ENCODE measurements at regions not wholly inside any gene's neighbourhood (a gene's known extent, or its start where the extent isn't known, plus 50 kb on each side); places are given as distances from the start of the nearest gene placed in this dataset.

- no peak overlapping the region for H3K23ac ChIP-seq (ENCODE audit: low read depth, low read length)
- POLR2A ChIA-PET (ENCODE audit: unreplicated experiment): no interaction called here
- H2BK120ac ChIP-seq (ENCODE audit: low read depth, low read length): no peak overlapping the region
- H3K27me3 ChIP-seq (ENCODE audit: control insufficient read depth, insufficient read depth, low read length): no peaks in the 10 kb centered on the region
- no peak overlapping the region for H3K18ac ChIP-seq (ENCODE audit: low read depth, low read length)
- H3K9me3 ChIP-seq (ENCODE audit: control insufficient read depth, insufficient read depth, low read length): no peaks in the 10 kb centered on the region
- H3K27ac ChIP-seq (ENCODE audit: insufficient read depth, low read length): no peak overlapping the region
- H4K91ac ChIP-seq (ENCODE audit: insufficient read depth, low read depth, low read length): no peak overlapping the region
- ATAC-seq (ENCODE audit: low read depth) (no peak), DNase-seq (no peak)
- dilution Hi-C loops (cut with HindIII; ENCODE audit: low sequenced_read_pairs, unreplicated experiment): no loop called here
- BruUV-seq (replicated peaks): no TSS peak
- H4K20me1 ChIP-seq (ENCODE audit: insufficient read depth, low read length): no peaks in the 10 kb centered on the region
- no peak overlapping the region for H2AFZ ChIP-seq (replicated peaks; ENCODE audit: low read length, poor library complexity)
- CTCF ChIA-PET: no interaction called here
- no peak overlapping the region for H4K8ac ChIP-seq (ENCODE audit: low read depth in 2 of 2, low read length in 2 of 2)
- H2BK5ac ChIP-seq (ENCODE audit: low read depth, low read length, poor library complexity, severe bottlenecking): no peak overlapping the region
- H2AK5ac ChIP-seq (ENCODE audit: low read depth, low read length): no peak overlapping the region
- no peak overlapping the region for H2AK9ac ChIP-seq (replicated peaks; ENCODE audit: low read depth, low read length, poor library complexity)
- no peak overlapping the region for H3K14ac ChIP-seq (replicated peaks; ENCODE audit: low read depth, low read length)
- no peak overlapping the region for H3K4ac ChIP-seq (ENCODE audit: low read depth, low read length)
- no peaks in the 10 kb centered on the region for H3K9me1 ChIP-seq (ENCODE audit: insufficient read depth, low read length)
- intact Hi-C loops (cut with micrococcal nuclease): no loop called here
- no peak overlapping the region for H3K4me2 ChIP-seq (ENCODE audit: low read depth, low read length)
- no peak overlapping the region for H3K4me3 ChIP-seq (ENCODE audit: insufficient read depth, low read depth, low read length)
- H3K56ac ChIP-seq (ENCODE audit: extremely low read depth, insufficient read depth, low read length): no peak overlapping the region
- no peaks in the 10 kb centered on the region for H3K36me3 ChIP-seq (ENCODE audit: control insufficient read depth, insufficient read depth, low read length)
- in situ Hi-C loops (cut with MboI; ENCODE audit: low sequenced_read_pairs): no loop called here
- H3K79me1 ChIP-seq (ENCODE audit: low read depth in 1 of 2, low read length in 2 of 2): no peaks in the 10 kb centered on the region
- WGBS, 2 experiments (ENCODE audit: extremely low coverage in 2 of 2, insufficient read length in 1 of 2): no CpG with 5 or more reads among the region's 1 CpG
- no peak overlapping the region for H2BK15ac ChIP-seq (ENCODE audit: low read depth, low read length)
- no peaks in the 10 kb centered on the region for H3K4me1 ChIP-seq (ENCODE audit: control insufficient read depth, insufficient read depth, low read length)
- H3K9ac ChIP-seq (ENCODE audit: low read depth, low read length): no peak overlapping the region
- H2BK20ac ChIP-seq (ENCODE audit: low read depth, low read length): no peak overlapping the region
- TF ChIP-seq CEBPB (IDR thresholded peaks at IDR 0.05; ENCODE audit: low read depth, low read length) (no peak), USF2 (IDR thresholded peaks at IDR 0.05; ENCODE audit: low read depth, low read length) (no peak), MXI1 (IDR thresholded peaks at IDR 0.05; ENCODE audit: borderline replicate concordance, low read depth, low read length) (no peak), MAZ (IDR thresholded peaks at IDR 0.05; ENCODE audit: borderline replicate concordance, low read depth, low read length) (no peak), NFE2L2 (IDR thresholded peaks at IDR 0.05; ENCODE audit: low read depth, low read length) (no peak), MAFK (IDR thresholded peaks at IDR 0.05; ENCODE audit: low read depth, low read length) (no peak), RAD21 (IDR thresholded peaks at IDR 0.05; ENCODE audit: low read length) (no peak), CHD1 (IDR thresholded peaks at IDR 0.05; ENCODE audit: low read depth, low read length) (no peak), RCOR1 (IDR thresholded peaks at IDR 0.05; ENCODE audit: insufficient replicate concordance, low read length) (no peak), POLR2A (IDR thresholded peaks at IDR 0.05; ENCODE audit: low read depth, low read length) (no peak), SMC3 (IDR thresholded peaks at IDR 0.05; ENCODE audit: low read depth, low read length) (no peak), BHLHE40 (IDR thresholded peaks at IDR 0.05; ENCODE audit: low read depth, low read length) (no peak), CTCF (conservative IDR thresholded peaks at IDR 0.05; ENCODE audit: low read depth, low read length) (no peak), FOS (IDR thresholded peaks at IDR 0.05; ENCODE audit: low read depth, low read length) (no peak), RFX5 (IDR thresholded peaks at IDR 0.05; ENCODE audit: low read depth, low read length) (no peak), ELK1 (IDR thresholded peaks at IDR 0.05; ENCODE audit: borderline replicate concordance, low read depth, low read length) (no peak)
- no peak overlapping the region for H4K5ac ChIP-seq (ENCODE audit: low read depth, low read length)
Observed at GRCh38 chr11:104781037-104781436, 117.2 kb downstream of the CASP12 start.

Measured in IMR-90 (cell line).